Endothelial cell of umbilical vein (primary cell): ENCODE measurements at regions not wholly inside any gene's neighbourhood (a gene's known extent, or its start where the extent isn't known, plus 50 kb on each side); places are given as distances from the start of the nearest gene placed in this dataset.

ENCODE experiments used
- EZH2 ChIP-seq: IDR thresholded peaks from 2 replicates; pipeline ENCODE4 v1.6.1; 2012; ENCODE audit warnings: borderline replicate concordance, low read depth, mild to moderate bottlenecking, moderate library complexity, low read length, inconsistent platforms; ENCODE audit not compliant: severe bottlenecking
- FOS ChIP-seq: IDR thresholded peaks from 2 replicates; pipeline ENCODE4 v1.6.1; 2011; ENCODE audit warnings: mild to moderate bottlenecking, low read length, moderate library complexity, borderline replicate concordance; ENCODE audit not compliant: insufficient read depth
- MAX ChIP-seq: IDR thresholded peaks from 2 replicates; pipeline ENCODE4 v1.6.1; 2011; ENCODE audit not compliant: insufficient read depth, insufficient read length
- MYC ChIP-seq: IDR thresholded peaks from one replicate; pipeline ENCODE4 v1.6.1; 2011; ENCODE audit warnings: mild to moderate bottlenecking, low read depth, low read length
- POLR2A ChIP-seq: IDR thresholded peaks from 2 replicates; pipeline ENCODE4 v1.6.1; 2012; ENCODE audit warnings: low read depth, mild to moderate bottlenecking, control low read depth, low read length
- POLR2AphosphoS5 ChIP-seq: IDR thresholded peaks from 2 replicates; pipeline ENCODE4 v1.6.1; 2012; ENCODE audit warnings: low read depth, mild to moderate bottlenecking, control low read depth, low read length, moderate library complexity; ENCODE audit not compliant: insufficient read depth
- TF ChIP-seq, protein P1 (sequence below), 2 donors: IDR thresholded peaks; 1 replicate in 1 of 2; 2 replicates in 1 of 2; pipeline ENCODE4 v1.5.1; 2011; ENCODE audit warnings: low read length in 2 of 2, mild to moderate bottlenecking in 2 of 2, moderate library complexity in 2 of 2, control low read depth in 1 of 2, inconsistent platforms in 1 of 2, low read depth in 1 of 2; ENCODE audit not compliant: insufficient read depth in 1 of 2; ENCODE audit errors: extremely low read depth in 1 of 2

DNA sequence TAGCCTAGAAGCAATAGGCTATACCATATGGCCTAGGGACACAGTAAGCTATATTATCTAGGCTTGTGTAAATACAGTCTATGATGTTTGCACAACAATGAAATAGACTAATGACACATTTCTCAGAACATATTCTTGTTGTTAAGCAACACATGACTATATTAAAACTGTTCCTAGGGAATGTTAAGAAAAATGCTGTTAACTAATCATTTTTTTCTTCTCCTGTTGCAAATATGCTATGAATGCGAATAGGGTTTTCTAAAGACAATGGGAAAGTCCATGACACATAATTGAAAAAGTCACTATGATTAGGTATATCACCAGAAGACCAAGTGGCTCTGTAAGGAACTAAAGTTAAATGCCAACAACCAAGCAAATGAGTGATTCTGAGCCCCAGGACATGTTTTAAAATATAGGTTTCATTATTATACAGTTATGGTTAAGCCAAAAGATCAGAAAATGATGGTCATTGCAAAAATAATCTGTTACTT lies 454.0 kb upstream of the SORCS1 start:
- TF ChIP-seq POLR2A, result no peak
- TF ChIP-seq FOS, result no peak
- TF ChIP-seq, protein P1, sequence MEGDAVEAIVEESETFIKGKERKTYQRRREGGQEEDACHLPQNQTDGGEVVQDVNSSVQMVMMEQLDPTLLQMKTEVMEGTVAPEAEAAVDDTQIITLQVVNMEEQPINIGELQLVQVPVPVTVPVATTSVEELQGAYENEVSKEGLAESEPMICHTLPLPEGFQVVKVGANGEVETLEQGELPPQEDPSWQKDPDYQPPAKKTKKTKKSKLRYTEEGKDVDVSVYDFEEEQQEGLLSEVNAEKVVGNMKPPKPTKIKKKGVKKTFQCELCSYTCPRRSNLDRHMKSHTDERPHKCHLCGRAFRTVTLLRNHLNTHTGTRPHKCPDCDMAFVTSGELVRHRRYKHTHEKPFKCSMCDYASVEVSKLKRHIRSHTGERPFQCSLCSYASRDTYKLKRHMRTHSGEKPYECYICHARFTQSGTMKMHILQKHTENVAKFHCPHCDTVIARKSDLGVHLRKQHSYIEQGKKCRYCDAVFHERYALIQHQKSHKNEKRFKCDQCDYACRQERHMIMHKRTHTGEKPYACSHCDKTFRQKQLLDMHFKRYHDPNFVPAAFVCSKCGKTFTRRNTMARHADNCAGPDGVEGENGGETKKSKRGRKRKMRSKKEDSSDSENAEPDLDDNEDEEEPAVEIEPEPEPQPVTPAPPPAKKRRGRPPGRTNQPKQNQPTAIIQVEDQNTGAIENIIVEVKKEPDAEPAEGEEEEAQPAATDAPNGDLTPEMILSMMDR (IDR thresholded peaks at IDR 0.05; ENCODE audit: extremely low read depth in 1 of 2, insufficient read depth in 1 of 2, low read depth in 1 of 2, low read length in 2 of 2), result no peak
- TF ChIP-seq POLR2AphosphoS5, result no peak
- TF ChIP-seq EZH2, result no peak
- no peak for TF ChIP-seq MAX
- no peak for TF ChIP-seq MYC
